ENCODE measurements at regions not wholly inside any gene's neighbourhood (a gene's known extent, or its start where the extent isn't known, plus 50 kb on each side); places are given as distances from the start of the nearest gene placed in this dataset.

DNA sequence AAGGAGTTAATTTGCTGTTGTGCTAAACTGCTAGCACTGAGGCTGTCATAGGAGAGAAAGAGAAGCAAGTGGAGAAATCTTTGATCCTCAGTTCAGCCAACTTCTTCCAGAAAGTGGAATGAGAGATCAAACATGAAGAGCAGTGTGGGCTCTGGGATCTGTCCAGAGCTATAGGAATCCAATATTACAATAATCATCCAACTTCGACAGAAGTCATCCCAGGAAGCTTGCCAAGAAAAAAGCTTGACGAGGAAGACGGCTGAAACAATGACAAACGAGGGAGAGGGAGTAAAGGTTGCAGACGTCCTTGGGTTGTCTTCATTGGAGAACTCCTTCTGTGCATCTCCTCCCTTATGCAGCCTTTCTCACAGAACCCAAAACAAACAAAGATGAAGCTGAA is 496.2 kb downstream of the INSC start:
- no peak overlapping the region for H3K4me2 ChIP-seq
- no peaks in the 10 kb centered on the region; the same call in 2 of the 3 replicates for H3K36me3 Mint-ChIP-seq (ENCODE audit: low read depth)
- peaks cover 26% of the 10 kb centered on the region for H3K4me1 Mint-ChIP-seq
- H3F3A ChIP-seq (replicated peaks; ENCODE audit: low read depth), result no peaks in the 10 kb centered on the region
- no peak overlapping the region for H3K27ac Mint-ChIP-seq
- no peaks in the 10 kb centered on the region for H3K27me3 ChIP-seq (ENCODE audit: insufficient read depth)
- H3K36me3 ChIP-seq (ENCODE audit: insufficient read depth), result no peaks in the 10 kb centered on the region
- no peaks in the 10 kb centered on the region for H4K20me1 ChIP-seq (replicated peaks; ENCODE audit: insufficient read depth)
- peaks cover 23% of the 10 kb centered on the region for H3K4me1 ChIP-seq (ENCODE audit: insufficient read depth)
- TF ChIP-seq STAT1 (IDR thresholded peaks at IDR 0.05; ENCODE audit: unreplicated experiment) (no peak), NANOG (IDR thresholded peaks at IDR 0.05; ENCODE audit: borderline replicate concordance) (no peak), JUNB (IDR thresholded peaks at IDR 0.05; ENCODE audit: unreplicated experiment) (no peak), ZNF114 (CRISPR knock-in tag; IDR thresholded peaks at IDR 0.05) (no peak), EZH2 (IDR thresholded peaks at IDR 0.05; ENCODE audit: low read depth, unreplicated experiment) (no peak), POLR2AphosphoS5 (IDR thresholded peaks at IDR 0.05; ENCODE audit: low read depth) (no peak), CREB1 (CRISPR knock-in tag; IDR thresholded peaks at IDR 0.05; ENCODE audit: low read depth) (no peak), ZNF331 (CRISPR knock-in tag; IDR thresholded peaks at IDR 0.05; ENCODE audit: low read depth) (no peak), EZH2phosphoT487 (IDR thresholded peaks at IDR 0.05; ENCODE audit: unreplicated experiment) (no peak)
- TF ChIP-seq, protein P1, sequence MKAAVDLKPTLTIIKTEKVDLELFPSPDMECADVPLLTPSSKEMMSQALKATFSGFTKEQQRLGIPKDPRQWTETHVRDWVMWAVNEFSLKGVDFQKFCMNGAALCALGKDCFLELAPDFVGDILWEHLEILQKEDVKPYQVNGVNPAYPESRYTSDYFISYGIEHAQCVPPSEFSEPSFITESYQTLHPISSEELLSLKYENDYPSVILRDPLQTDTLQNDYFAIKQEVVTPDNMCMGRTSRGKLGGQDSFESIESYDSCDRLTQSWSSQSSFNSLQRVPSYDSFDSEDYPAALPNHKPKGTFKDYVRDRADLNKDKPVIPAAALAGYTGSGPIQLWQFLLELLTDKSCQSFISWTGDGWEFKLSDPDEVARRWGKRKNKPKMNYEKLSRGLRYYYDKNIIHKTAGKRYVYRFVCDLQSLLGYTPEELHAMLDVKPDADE (IDR thresholded peaks at IDR 0.05), result no peak
- TF ChIP-seq, protein P2, sequence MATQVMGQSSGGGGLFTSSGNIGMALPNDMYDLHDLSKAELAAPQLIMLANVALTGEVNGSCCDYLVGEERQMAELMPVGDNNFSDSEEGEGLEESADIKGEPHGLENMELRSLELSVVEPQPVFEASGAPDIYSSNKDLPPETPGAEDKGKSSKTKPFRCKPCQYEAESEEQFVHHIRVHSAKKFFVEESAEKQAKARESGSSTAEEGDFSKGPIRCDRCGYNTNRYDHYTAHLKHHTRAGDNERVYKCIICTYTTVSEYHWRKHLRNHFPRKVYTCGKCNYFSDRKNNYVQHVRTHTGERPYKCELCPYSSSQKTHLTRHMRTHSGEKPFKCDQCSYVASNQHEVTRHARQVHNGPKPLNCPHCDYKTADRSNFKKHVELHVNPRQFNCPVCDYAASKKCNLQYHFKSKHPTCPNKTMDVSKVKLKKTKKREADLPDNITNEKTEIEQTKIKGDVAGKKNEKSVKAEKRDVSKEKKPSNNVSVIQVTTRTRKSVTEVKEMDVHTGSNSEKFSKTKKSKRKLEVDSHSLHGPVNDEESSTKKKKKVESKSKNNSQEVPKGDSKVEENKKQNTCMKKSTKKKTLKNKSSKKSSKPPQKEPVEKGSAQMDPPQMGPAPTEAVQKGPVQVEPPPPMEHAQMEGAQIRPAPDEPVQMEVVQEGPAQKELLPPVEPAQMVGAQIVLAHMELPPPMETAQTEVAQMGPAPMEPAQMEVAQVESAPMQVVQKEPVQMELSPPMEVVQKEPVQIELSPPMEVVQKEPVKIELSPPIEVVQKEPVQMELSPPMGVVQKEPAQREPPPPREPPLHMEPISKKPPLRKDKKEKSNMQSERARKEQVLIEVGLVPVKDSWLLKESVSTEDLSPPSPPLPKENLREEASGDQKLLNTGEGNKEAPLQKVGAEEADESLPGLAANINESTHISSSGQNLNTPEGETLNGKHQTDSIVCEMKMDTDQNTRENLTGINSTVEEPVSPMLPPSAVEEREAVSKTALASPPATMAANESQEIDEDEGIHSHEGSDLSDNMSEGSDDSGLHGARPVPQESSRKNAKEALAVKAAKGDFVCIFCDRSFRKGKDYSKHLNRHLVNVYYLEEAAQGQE (IDR thresholded peaks at IDR 0.05; ENCODE audit: unreplicated experiment), result no peak
- TF ChIP-seq, protein P3, sequence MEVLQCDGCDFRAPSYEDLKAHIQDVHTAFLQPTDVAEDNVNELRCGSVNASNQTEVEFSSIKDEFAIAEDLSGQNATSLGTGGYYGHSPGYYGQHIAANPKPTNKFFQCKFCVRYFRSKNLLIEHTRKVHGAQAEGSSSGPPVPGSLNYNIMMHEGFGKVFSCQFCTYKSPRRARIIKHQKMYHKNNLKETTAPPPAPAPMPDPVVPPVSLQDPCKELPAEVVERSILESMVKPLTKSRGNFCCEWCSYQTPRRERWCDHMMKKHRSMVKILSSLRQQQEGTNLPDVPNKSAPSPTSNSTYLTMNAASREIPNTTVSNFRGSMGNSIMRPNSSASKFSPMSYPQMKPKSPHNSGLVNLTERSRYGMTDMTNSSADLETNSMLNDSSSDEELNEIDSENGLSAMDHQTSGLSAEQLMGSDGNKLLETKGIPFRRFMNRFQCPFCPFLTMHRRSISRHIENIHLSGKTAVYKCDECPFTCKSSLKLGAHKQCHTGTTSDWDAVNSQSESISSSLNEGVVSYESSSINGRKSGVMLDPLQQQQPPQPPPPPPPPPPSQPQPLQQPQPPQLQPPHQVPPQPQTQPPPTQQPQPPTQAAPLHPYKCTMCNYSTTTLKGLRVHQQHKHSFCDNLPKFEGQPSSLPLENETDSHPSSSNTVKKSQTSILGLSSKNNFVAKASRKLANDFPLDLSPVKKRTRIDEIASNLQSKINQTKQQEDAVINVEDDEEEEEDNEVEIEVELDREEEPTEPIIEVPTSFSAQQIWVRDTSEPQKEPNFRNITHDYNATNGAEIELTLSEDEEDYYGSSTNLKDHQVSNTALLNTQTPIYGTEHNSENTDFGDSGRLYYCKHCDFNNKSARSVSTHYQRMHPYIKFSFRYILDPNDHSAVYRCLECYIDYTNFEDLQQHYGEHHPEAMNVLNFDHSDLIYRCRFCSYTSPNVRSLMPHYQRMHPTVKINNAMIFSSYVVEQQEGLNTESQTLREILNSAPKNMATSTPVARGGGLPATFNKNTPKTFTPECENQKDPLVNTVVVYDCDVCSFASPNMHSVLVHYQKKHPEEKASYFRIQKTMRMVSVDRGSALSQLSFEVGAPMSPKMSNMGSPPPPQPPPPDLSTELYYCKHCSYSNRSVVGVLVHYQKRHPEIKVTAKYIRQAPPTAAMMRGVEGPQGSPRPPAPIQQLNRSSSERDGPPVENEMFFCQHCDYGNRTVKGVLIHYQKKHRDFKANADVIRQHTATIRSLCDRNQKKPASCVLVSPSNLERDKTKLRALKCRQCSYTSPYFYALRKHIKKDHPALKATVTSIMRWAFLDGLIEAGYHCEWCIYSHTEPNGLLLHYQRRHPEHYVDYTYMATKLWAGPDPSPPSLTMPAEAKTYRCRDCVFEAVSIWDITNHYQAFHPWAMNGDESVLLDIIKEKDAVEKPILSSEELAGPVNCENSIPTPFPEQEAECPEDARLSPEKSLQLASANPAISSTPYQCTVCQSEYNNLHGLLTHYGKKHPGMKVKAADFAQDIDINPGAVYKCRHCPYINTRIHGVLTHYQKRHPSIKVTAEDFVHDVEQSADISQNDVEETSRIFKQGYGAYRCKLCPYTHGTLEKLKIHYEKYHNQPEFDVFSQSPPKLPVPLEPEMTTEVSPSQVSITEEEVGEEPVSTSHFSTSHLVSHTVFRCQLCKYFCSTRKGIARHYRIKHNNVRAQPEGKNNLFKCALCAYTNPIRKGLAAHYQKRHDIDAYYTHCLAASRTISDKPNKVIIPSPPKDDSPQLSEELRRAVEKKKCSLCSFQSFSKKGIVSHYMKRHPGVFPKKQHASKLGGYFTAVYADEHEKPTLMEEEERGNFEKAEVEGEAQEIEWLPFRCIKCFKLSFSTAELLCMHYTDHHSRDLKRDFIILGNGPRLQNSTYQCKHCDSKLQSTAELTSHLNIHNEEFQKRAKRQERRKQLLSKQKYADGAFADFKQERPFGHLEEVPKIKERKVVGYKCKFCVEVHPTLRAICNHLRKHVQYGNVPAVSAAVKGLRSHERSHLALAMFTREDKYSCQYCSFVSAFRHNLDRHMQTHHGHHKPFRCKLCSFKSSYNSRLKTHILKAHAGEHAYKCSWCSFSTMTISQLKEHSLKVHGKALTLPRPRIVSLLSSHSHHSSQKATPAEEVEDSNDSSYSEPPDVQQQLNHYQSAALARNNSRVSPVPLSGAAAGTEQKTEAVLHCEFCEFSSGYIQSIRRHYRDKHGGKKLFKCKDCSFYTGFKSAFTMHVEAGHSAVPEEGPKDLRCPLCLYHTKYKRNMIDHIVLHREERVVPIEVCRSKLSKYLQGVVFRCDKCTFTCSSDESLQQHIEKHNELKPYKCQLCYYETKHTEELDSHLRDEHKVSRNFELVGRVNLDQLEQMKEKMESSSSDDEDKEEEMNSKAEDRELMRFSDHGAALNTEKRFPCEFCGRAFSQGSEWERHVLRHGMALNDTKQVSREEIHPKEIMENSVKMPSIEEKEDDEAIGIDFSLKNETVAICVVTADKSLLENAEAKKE (CRISPR knock-in tag; IDR thresholded peaks at IDR 0.05), result no peak
- TF ChIP-seq, protein P4, sequence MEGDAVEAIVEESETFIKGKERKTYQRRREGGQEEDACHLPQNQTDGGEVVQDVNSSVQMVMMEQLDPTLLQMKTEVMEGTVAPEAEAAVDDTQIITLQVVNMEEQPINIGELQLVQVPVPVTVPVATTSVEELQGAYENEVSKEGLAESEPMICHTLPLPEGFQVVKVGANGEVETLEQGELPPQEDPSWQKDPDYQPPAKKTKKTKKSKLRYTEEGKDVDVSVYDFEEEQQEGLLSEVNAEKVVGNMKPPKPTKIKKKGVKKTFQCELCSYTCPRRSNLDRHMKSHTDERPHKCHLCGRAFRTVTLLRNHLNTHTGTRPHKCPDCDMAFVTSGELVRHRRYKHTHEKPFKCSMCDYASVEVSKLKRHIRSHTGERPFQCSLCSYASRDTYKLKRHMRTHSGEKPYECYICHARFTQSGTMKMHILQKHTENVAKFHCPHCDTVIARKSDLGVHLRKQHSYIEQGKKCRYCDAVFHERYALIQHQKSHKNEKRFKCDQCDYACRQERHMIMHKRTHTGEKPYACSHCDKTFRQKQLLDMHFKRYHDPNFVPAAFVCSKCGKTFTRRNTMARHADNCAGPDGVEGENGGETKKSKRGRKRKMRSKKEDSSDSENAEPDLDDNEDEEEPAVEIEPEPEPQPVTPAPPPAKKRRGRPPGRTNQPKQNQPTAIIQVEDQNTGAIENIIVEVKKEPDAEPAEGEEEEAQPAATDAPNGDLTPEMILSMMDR (conservative IDR thresholded peaks at IDR 0.05; ENCODE audit: low read depth in 2 of 2), result no peak
- no peak overlapping the region for H3K4me3 Mint-ChIP-seq
- no peaks in the 10 kb centered on the region for H3K9me3 Mint-ChIP-seq
- H3K9me2 ChIP-seq (ENCODE audit: insufficient read depth), result peaks cover 11% of the 10 kb centered on the region
- peaks cover 1% of the 10 kb centered on the region for H3K27me3 Mint-ChIP-seq (ENCODE audit: insufficient read depth, low read depth, poor library complexity)
- ATAC-seq (no peak), DNase-seq (ENCODE audit: low spot score) (no peak)
- H3K4me3 ChIP-seq, result no peak overlapping the region
- H2AFZ ChIP-seq, result no peak overlapping the region
- H3K79me2 ChIP-seq (replicated peaks; ENCODE audit: insufficient read depth), result no peaks in the 10 kb centered on the region
- H3K27ac ChIP-seq (ENCODE audit: low read depth), result no peak overlapping the region
